GM12872 (cell line): ENCODE measurements at regions not wholly inside any gene's neighbourhood (a gene's known extent, or its start where the extent isn't known, plus 50 kb on each side); places are given as distances from the start of the nearest gene placed in this dataset.

Experiments used
- TF ChIP-seq, protein P1 (sequence below): IDR thresholded peaks from 3 replicates; pipeline ENCODE4 v1.5.1; 2011; ENCODE audit warnings: low read depth, mild to moderate bottlenecking, low read length, moderate library complexity; ENCODE audit not compliant: insufficient read depth

DNA sequence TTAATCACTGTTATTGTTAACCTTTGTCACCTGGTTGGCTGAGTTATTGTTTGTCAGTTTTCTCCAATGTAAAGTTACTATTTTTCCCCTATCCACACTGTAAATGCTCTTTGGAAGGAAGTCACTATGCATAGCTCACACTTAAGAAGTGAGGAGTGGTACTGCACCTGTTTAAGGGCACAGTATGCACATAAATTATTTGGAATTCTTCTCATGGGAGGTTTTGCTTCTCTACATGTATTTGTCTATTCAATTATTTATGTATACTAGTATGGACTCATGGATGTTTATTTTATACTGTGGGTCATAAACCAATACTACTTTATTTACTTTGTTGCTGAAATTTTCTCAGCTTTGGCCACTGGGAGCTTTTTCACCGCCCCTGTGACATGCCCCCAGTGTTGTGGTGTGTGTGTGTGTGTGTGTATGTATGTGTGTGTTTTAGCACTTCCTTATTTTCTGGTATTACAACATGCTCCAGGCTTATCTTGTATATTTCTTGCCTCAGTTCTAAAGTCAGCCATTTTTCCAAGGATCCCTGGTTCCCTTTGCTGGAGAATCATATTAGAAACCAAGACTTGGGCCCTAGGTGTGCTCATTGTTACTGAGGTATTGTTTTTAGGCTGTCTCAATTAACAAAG is 290.5 kb downstream of the KBTBD8 start:
- TF ChIP-seq, protein P1, sequence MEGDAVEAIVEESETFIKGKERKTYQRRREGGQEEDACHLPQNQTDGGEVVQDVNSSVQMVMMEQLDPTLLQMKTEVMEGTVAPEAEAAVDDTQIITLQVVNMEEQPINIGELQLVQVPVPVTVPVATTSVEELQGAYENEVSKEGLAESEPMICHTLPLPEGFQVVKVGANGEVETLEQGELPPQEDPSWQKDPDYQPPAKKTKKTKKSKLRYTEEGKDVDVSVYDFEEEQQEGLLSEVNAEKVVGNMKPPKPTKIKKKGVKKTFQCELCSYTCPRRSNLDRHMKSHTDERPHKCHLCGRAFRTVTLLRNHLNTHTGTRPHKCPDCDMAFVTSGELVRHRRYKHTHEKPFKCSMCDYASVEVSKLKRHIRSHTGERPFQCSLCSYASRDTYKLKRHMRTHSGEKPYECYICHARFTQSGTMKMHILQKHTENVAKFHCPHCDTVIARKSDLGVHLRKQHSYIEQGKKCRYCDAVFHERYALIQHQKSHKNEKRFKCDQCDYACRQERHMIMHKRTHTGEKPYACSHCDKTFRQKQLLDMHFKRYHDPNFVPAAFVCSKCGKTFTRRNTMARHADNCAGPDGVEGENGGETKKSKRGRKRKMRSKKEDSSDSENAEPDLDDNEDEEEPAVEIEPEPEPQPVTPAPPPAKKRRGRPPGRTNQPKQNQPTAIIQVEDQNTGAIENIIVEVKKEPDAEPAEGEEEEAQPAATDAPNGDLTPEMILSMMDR, result no peak

DNA sequence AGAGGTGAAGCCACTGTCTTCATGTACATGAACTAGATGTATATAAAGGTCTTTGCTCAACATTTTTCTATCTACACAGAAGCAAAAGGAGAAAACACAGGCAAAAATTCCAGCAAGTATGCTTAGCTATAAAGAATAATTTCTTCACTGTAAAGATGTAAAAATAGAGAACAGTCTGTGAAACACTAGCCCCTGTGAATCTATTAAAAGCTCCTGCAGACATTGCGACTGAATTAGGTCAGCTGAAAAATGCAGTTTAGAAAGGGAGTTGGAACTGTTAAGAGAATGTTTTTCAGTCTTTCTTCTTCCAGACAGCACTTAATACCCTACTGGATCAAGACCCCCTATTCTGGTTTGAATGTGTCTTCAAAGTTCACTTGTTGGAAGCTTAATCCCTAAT is 291.5 kb downstream of the KBTBD8 start:
- TF ChIP-seq, protein P1, result no peak

DNA sequence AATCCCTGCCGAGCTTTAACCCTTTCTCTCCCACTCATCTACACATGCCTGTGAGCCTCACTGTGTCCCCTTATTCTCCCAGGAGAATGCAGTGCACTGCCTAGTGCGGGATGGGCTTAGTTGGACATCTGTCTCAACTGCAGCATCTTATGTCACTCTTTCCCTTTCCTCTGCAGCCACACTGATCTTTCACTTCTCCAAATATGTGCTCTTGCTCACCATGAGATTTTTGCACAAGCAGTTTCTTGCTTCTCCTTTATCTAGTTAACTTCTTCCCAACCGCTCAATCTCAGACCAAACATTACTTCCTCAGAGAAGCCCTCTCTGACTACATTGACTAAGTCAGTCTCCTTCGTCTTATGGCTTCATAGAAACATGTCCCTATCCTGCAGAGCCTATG is 292.3 kb downstream of the KBTBD8 start:
- TF ChIP-seq, protein P1, result no peak

DNA sequence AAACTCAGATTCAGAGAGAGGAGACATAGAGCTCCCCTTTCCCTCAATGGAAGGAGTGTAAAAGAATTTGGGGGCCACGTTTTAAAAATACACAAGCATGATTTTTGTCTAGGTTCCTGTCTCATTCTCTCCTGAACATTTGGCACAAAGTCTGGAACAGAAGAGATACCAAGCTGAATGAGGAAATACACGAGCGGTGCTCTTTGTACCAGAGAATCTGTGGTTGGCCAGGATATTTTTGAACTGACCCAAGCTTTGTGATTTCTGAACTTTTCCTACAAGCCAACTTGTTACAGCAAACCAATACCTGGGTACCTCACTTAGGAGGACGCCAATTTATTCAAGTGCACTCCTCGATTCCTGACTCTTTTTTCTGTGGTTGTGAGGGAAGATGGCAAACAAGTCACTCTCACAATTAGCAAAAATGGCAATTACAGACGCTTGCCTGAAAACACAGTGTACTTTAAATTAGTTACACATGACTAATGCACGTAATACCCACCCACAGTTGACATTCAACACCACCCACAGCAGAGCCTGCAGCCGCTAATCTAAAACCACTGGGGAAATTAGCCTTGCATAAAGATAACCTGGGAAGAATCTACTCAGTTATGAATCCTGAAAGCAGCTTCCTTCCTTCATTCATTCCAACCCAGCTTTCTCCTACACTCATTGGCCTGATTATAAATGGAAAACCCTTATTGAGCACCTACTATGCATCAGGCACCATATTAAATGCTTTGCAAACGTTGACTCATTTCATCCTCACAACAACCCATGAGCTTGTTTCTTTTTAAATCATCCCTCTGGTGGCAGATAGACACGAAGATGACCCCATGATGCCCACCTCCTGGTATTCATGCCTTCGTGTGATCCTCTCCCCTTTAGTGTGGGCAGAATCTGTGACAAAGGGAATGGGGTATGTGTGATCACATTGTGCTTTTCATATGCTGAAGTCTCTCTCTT is 293.5 kb downstream of the KBTBD8 start:
- TF ChIP-seq, protein P1, result no peak

DNA sequence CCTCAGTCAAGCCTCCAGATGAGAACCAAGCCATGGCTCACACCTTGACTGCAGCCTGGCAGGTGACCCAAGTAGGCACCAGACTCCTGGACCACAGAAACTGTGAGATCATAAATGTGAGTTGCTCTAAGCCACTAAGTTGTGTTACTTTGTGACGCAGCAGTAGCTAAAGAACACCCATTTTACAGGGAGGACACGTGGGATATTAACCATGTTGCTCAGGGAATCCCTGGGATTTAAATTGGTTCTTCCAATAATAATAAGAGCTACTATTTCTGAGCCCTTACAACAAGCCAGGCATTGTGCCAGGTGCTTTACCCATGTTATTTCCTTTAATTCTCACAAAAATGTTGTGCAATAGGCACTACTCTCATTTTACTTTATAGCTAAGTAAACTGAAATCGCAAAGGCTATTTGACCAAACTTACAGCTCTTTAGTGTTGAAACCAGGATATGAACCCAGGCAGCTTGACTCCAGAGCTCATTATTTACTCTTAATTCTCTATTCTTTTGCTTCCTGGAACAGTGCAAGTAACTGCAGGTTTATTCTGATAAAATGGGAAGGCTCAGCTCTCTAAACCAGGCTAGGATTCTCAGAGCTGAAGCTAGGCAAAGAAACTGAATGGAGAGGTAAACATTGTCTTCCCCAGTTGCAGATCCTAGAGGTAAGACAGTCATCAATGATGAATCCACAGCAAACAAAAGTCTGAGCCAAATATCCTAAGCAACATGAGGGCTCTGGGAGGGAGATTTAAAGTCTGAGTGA is 294.4 kb downstream of the KBTBD8 start:
- TF ChIP-seq, protein P1, result no peak

DNA sequence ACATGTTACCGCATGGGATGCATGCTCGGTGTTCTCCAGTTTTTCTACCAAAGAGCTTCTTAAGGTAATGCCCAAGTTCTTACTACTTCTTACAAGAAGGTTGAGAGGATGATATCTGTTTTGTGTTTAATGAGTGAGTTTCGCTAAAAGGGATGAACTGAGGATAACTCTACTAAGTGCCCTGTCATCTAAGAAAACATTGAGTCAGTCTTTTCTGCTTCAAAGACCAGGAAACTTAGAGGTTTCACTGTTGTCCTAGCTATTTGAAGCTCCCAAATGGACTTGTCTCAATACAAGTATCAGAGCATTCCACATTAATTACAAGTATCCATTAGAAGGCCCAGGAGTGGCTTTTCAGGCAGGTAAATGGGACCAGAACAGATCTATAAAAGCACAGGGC is 296.2 kb downstream of the KBTBD8 start:
- TF ChIP-seq, protein P1, result no peak

DNA sequence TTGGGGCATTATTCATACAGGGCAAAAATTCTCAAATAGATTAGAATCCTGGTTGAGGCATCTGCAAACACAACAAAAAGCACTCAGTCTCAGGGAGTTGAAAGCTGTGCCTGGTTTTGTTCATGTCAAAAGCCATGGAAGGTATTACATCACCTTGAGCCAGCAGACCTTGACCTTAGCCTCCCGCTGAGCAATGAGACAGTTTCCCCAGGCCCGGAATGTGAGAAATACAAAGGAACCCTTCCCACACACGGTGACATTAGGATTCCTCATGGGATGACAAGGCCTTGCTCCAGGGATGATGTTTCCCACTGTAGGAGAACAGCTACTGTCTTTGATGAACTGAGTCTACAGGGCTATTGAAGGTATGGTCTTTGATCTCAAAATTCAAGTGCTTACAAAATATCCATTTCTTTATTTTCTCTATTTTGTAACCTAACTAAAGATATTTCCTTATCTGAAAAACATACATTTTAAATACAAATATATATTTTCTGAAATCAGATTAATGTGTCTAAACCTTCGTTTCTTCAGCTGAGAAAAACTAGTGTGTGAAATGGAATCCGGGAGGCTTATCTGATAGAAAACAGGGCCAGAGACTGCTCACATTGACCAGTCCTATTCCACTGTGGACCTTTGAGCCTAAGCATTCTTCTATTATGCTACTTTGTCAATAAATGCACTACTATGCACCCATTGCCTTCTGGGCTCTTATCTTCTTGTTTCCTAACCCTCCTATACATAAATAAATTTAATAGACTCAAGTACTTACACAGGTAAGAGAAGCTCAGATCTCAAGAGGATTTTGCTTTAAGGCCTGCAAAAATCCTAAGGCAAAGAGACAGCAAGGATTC is 298.2 kb downstream of the KBTBD8 start:
- TF ChIP-seq, protein P1, result no peak
